ENCODE measurements at regions not wholly inside any gene's neighbourhood (a gene's known extent, or its start where the extent isn't known, plus 50 kb on each side); places are given as distances from the start of the nearest gene placed in this dataset.

GRCh38 chr6:86215323-86215722 lies 572.6 kb upstream of the SYNCRIP start:
- H2AFZ ChIP-seq (ENCODE audit: low read depth) = no peak overlapping the region
- no peaks in the 10 kb centered on the region for H3K27me3 ChIP-seq (ENCODE audit: insufficient read depth, low read depth)
- no peak overlapping the region for H3K4me3 ChIP-seq (IDR thresholded peaks at IDR 0.05; ENCODE audit: insufficient read depth, low read depth, low read length)
- H3K36me3 ChIP-seq (ENCODE audit: insufficient read depth) = no peaks in the 10 kb centered on the region
- no peaks in the 10 kb centered on the region for H4K20me1 ChIP-seq (ENCODE audit: insufficient read depth)
- H3K27ac ChIP-seq = no peak overlapping the region
- H3K4me1 ChIP-seq (ENCODE audit: low read depth, poor library complexity, severe bottlenecking) = no peaks in the 10 kb centered on the region
- H3K9ac ChIP-seq = no peak overlapping the region
- H3K4me2 ChIP-seq = no peak overlapping the region
- H3K79me2 ChIP-seq (ENCODE audit: insufficient read depth, low read depth) = no peaks in the 10 kb centered on the region
- TF ChIP-seq CTCF (conservative IDR thresholded peaks at IDR 0.05; ENCODE audit: low read depth, low read length) = no peak

- TF ChIP-seq CTCF (conservative IDR thresholded peaks at IDR 0.05; ENCODE audit: low read depth, low read length) = no peak
- Histone ChIP-seq H2AFZ (ENCODE audit: low read depth) (no peak overlapping the region), H3K27ac (no peak overlapping the region), H3K4me3 (IDR thresholded peaks at IDR 0.05; ENCODE audit: insufficient read depth, low read depth, low read length) (no peak overlapping the region), H3K4me2 (no peak overlapping the region), H3K9ac (no peak overlapping the region), H3K27me3 (ENCODE audit: insufficient read depth, low read depth) (no peaks in the 10 kb centered on the region), H3K4me1 (ENCODE audit: low read depth, poor library complexity, severe bottlenecking) (no peaks in the 10 kb centered on the region), H3K79me2 (ENCODE audit: insufficient read depth, low read depth) (no peaks in the 10 kb centered on the region), H4K20me1 (ENCODE audit: insufficient read depth) (no peaks in the 10 kb centered on the region), H3K36me3 (ENCODE audit: insufficient read depth) (no peaks in the 10 kb centered on the region)
Measured at GRCh38 chr6:86205980-86206379, 563.3 kb upstream of the SYNCRIP start.

GRCh38 chr6:86203044-86203443 lies 560.4 kb upstream of the SYNCRIP start:
- Histone ChIP-seq H4K20me1 (ENCODE audit: insufficient read depth) (no peaks in the 10 kb centered on the region), H3K27ac (no peak overlapping the region), H3K4me3 (IDR thresholded peaks at IDR 0.05; ENCODE audit: insufficient read depth, low read depth, low read length) (no peak overlapping the region)

GRCh38 chr6:86193821-86194220 lies 551.1 kb upstream of the SYNCRIP start:
- Histone ChIP-seq H3K9ac (no peak overlapping the region), H3K4me3 (IDR thresholded peaks at IDR 0.05; ENCODE audit: insufficient read depth, low read depth, low read length) (no peak overlapping the region), H4K20me1 (ENCODE audit: insufficient read depth) (no peaks in the 10 kb centered on the region), H3K36me3 (ENCODE audit: insufficient read depth) (no peaks in the 10 kb centered on the region), H3K4me2 (no peak overlapping the region), H3K27ac (no peak overlapping the region), H3K4me1 (ENCODE audit: low read depth, poor library complexity, severe bottlenecking) (no peaks in the 10 kb centered on the region), H2AFZ (ENCODE audit: low read depth) (no peak overlapping the region), H3K79me2 (ENCODE audit: insufficient read depth, low read depth) (no peaks in the 10 kb centered on the region), H3K27me3 (ENCODE audit: insufficient read depth, low read depth) (no peaks in the 10 kb centered on the region)
- TF ChIP-seq CTCF (conservative IDR thresholded peaks at IDR 0.05; ENCODE audit: low read depth, low read length) = no peak

More at GRCh38 chr6:86203044-86203443, 560.4 kb upstream of the SYNCRIP start:
- H3K9ac ChIP-seq = no peak overlapping the region
- H3K4me1 ChIP-seq (ENCODE audit: low read depth, poor library complexity, severe bottlenecking) = no peaks in the 10 kb centered on the region
- H3K4me2 ChIP-seq = no peak overlapping the region
- H3K79me2 ChIP-seq (ENCODE audit: insufficient read depth, low read depth) = no peaks in the 10 kb centered on the region
- H3K27me3 ChIP-seq (ENCODE audit: insufficient read depth, low read depth) = no peaks in the 10 kb centered on the region
- TF ChIP-seq CTCF (conservative IDR thresholded peaks at IDR 0.05; ENCODE audit: low read depth, low read length) = no peak
- H2AFZ ChIP-seq (ENCODE audit: low read depth) = no peak overlapping the region
- H3K36me3 ChIP-seq (ENCODE audit: insufficient read depth) = no peaks in the 10 kb centered on the region

Measured in KMS-11 (cell line).